ENCODE measurements at regions not wholly inside any gene's neighbourhood (a gene's known extent, or its start where the extent isn't known, plus 50 kb on each side); places are given as distances from the start of the nearest gene placed in this dataset.

- H3K4me1 ChIP-seq, result no peaks in the 10 kb centered on the region
- 87 to 95% methylated on average over 26 to 33 of the region's 33 CpGs for WGBS, 2 donors
- H3K27me3 ChIP-seq, result no peaks in the 10 kb centered on the region
- FAIRE-seq (no peak), DNase-seq (peak in 3 of 6 donors; percentile 14 to 61 (median 45)), ATAC-seq (no peak)
- H3K4me3 ChIP-seq, result no peak overlapping the region
- H3K9me3 ChIP-seq, result no peaks in the 10 kb centered on the region
- intact Hi-C loops (cut with DNase I), result no loop called here
- no peaks in the 10 kb centered on the region for H3K36me3 ChIP-seq
- TF ChIP-seq, protein P1, sequence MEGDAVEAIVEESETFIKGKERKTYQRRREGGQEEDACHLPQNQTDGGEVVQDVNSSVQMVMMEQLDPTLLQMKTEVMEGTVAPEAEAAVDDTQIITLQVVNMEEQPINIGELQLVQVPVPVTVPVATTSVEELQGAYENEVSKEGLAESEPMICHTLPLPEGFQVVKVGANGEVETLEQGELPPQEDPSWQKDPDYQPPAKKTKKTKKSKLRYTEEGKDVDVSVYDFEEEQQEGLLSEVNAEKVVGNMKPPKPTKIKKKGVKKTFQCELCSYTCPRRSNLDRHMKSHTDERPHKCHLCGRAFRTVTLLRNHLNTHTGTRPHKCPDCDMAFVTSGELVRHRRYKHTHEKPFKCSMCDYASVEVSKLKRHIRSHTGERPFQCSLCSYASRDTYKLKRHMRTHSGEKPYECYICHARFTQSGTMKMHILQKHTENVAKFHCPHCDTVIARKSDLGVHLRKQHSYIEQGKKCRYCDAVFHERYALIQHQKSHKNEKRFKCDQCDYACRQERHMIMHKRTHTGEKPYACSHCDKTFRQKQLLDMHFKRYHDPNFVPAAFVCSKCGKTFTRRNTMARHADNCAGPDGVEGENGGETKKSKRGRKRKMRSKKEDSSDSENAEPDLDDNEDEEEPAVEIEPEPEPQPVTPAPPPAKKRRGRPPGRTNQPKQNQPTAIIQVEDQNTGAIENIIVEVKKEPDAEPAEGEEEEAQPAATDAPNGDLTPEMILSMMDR (IDR thresholded peaks at IDR 0.05), result no peak
- no peak overlapping the region for H3K27ac ChIP-seq
Measured at GRCh38 chr2:81984969-81985637, 1680.6 kb upstream of the LRRTM1 start.

DNA sequence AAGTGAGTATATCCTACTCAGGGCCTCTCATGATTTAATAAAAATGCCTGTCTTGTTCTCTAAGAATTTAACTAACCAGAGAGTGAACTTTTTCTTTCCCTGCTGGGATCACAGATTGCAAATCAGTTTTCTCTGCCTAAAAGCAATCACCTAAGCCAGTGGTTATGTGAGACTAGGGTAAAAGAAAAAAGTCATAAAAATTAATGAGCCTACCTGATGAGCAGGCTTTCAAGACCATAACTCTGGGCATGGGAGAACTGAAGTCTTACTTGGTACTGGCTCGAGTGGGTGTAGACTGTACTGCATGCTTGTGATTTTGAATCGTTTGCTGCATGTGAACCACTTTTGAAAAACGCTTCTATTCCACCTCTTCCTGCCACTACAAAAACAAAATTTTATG, 1677.0 kb upstream of the LRRTM1 start:
- FAIRE-seq, result no peak
- H3K4me3 ChIP-seq, result no peak overlapping the region
- no peak for ATAC-seq
- DNase-seq, result no peak
- H3K27me3 ChIP-seq, result no peaks in the 10 kb centered on the region
- no peaks in the 10 kb centered on the region for H3K4me1 ChIP-seq
- no peaks in the 10 kb centered on the region for H3K9me3 ChIP-seq
- no peak overlapping the region for H3K27ac ChIP-seq
- intact Hi-C loops (cut with DNase I), result no loop called here
- TF ChIP-seq, protein P1 (IDR thresholded peaks at IDR 0.05), result no peak
- 59 to 71% methylated on average over 3 of the region's 3 CpGs for WGBS, 2 donors
- H3K36me3 ChIP-seq, result no peaks in the 10 kb centered on the region

DNA sequence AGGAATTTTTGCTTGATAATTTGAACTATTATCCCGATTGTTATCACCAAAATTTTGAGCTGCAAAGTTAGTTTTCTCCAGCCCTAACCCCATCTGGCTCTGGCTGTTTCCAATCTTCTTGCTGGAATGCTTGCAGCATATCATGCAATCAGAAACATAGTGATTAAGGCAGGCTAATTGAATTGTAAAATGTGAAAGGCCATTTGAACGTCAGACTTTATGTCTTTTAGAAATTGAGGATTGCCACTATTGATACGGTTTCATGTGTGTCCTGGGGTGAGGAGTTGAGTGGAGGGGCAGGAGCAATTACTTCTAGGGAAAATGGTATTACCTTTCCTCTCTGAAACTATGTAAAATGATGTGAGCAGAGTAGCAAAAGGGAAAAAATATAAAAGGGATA, 1674.5 kb upstream of the LRRTM1 start:
- whole genome bisulfite sequencing, 2 donors, result 45 to 67% methylated on average over 3 of the region's 3 CpGs
- intact Hi-C loops (cut with DNase I), result no loop called here
- TF ChIP-seq, protein P1 (IDR thresholded peaks at IDR 0.05), result no peak
- H3K27me3 ChIP-seq, result no peaks in the 10 kb centered on the region
- H3K4me1 ChIP-seq, result no peaks in the 10 kb centered on the region
- H3K36me3 ChIP-seq, result no peaks in the 10 kb centered on the region
- no peaks in the 10 kb centered on the region for H3K9me3 ChIP-seq
- ATAC-seq (no peak), FAIRE-seq (no peak), DNase-seq (no peak)
- no peak overlapping the region for H3K27ac ChIP-seq
- H3K4me3 ChIP-seq, result no peak overlapping the region

DNA sequence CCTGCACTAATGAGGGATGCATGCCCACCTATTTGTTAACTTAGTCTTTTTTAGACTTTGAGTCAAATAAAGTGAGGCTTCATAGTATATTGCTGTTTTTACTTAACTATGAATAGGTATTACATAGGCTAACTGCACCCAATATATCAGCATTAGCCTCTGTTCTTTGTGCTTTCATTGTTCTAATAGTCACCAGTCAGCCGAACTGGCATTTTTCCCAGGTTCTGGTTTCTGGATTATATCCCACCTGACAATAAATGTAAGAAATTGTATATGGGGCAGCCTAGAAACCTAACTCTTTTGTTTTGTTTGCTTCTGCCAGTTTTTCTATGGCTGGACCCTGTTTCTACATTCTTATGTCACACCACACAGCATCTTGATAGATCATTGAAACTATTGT, 1672.4 kb upstream of the LRRTM1 start:
- no peaks in the 10 kb centered on the region for H3K9me3 ChIP-seq
- no peak for ATAC-seq
- no peaks in the 10 kb centered on the region for H3K27me3 ChIP-seq
- DNase-seq, result no peak
- intact Hi-C loops (cut with DNase I), result no loop called here
- no peaks in the 10 kb centered on the region for H3K36me3 ChIP-seq
- WGBS, 2 donors, result 30 to 48% methylated on average over 1 of the region's 1 CpG
- TF ChIP-seq, protein P1 (IDR thresholded peaks at IDR 0.05), result no peak
- no peak for FAIRE-seq
- H3K4me1 ChIP-seq, result no peaks in the 10 kb centered on the region
- no peak overlapping the region for H3K4me3 ChIP-seq
- no peak overlapping the region for H3K27ac ChIP-seq

DNA sequence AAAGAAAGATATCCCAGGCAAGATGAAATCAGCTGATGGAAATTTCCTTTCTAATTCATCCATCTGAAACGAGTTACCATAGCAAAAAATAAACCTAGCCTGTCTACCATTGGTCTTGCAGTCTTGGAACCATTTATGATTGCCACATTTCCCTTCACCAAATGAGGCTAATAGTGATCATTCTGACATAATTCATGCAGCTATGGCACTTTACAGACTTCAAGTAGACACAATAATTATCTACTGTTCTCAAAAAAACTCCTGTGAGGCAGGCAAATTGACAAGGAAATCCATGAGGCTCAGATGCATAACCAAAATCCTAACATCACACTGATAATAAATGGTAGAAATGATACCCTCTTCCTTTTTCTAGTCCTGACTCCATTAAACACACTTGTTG, 1669.7 kb upstream of the LRRTM1 start:
- Histone ChIP-seq H3K4me1 (no peaks in the 10 kb centered on the region), H3K27me3 (no peaks in the 10 kb centered on the region), H3K27ac (no peak overlapping the region), H3K36me3 (no peaks in the 10 kb centered on the region), H3K9me3 (no peaks in the 10 kb centered on the region), H3K4me3 (no peak overlapping the region)
- WGBS, 2 donors, result 23 to 28% methylated on average over 1 of the region's 1 CpG
- TF ChIP-seq, protein P1 (IDR thresholded peaks at IDR 0.05), result no peak
- ATAC-seq, result no peak
- DNase-seq, result no peak
- intact Hi-C loops (cut with DNase I), result no loop called here
- no peak for FAIRE-seq

All from pancreas (tissue), 10 donors.